GM12878 (cell line): ENCODE measurements at regions not wholly inside any gene's neighbourhood (a gene's known extent, or its start where the extent isn't known, plus 50 kb on each side); places are given as distances from the start of the nearest gene placed in this dataset.

ENCODE experiments used
- ATAC-seq: fragments of 200-7000 bp; cut with Tn5 transposase; 3 replicates; pipeline ENCODE4 v1.9.1; 2020; ENCODE audit warnings: mild to moderate bottlenecking, moderate library complexity
- BruUV-seq: library from RNA; stranded (reverse); fragments of 400-500 nt; replicated peaks from 2 replicates; lab custom pipeline; 2021; lab: Mats Ljungman, UMichigan
- CTCF ChIA-PET: fragments of 300-600 bp; sonication (Branson Sonifier 250); formaldehyde crosslinking; extraction: SDS; loops from one replicate; lab custom pipeline; 2021; ENCODE audit warnings: inconsistent platforms; lab: Yijun Ruan, JAX
- POLR2A ChIA-PET: fragments of 350-600 bp; formaldehyde crosslinking; extraction: SDS; loops from one replicate; lab custom pipeline; 2021; ENCODE audit warnings: inconsistent platforms; lab: Charles Lee
- RAD21 ChIA-PET: fragments of 300-600 bp; sonication (Branson Sonifier 250); formaldehyde crosslinking; loops from one replicate; lab custom pipeline; 2023; ENCODE audit warnings: antibody characterized with exemption; ENCODE audit not compliant: unreplicated experiment; lab: Charles Lee
- SMC1A ChIA-PET: fragments of 300-600 bp; sonication (Branson Sonifier 250); formaldehyde crosslinking; loops from one replicate; lab custom pipeline; 2023; ENCODE audit not compliant: unreplicated experiment, uncharacterized antibody; lab: Charles Lee
- DNase-seq: peaks from one replicate; pipeline ENCODE4 v3.0.0-alpha.2; 2011; ENCODE audit warnings: low read depth, low spot score
- FAIRE-seq: peaks from 3 replicates; lab custom pipeline; 2011; peaks lifted over from hg19 to GRCh38; lab: Jason Lieb, UNC
- H2AFZ ChIP-seq: 2 replicates; pipeline ENCODE4 v1.6.0; 2011; ENCODE audit warnings: low read depth, low read length, control low read depth; ENCODE audit not compliant: control insufficient read depth
- H3K27ac ChIP-seq: 2 replicates; pipeline ENCODE4 v1.5.1; 2011; ENCODE audit warnings: control low read depth; ENCODE audit not compliant: control insufficient read depth, insufficient read depth
- H3K27me3 ChIP-seq, 2 experiments: replicated peaks in 1 of 2; 2 replicates each; pipeline versions ENCODE4 v1.6.0 to v1.6.1; 2011; ENCODE audit warnings: low read length in 1 of 2; ENCODE audit not compliant: control insufficient read depth in 2 of 2, insufficient read depth in 2 of 2
- H3K36me3 ChIP-seq, 2 experiments: 2 replicates each; pipeline ENCODE4 v1.5.1; 2011; ENCODE audit warnings: low read length in 1 of 2; ENCODE audit not compliant: control insufficient read depth in 2 of 2, insufficient read depth in 2 of 2
- H3K4me1 ChIP-seq: 2 replicates; pipeline ENCODE4 v1.6.1; 2011; ENCODE audit warnings: mild to moderate bottlenecking, low read length, moderate library complexity, mixed read lengths; ENCODE audit not compliant: control insufficient read depth, insufficient read depth
- H3K4me2 ChIP-seq: 2 replicates; pipeline ENCODE4 v1.6.0; 2011; ENCODE audit warnings: control low read depth; ENCODE audit not compliant: control insufficient read depth, insufficient read depth
- H3K4me3 ChIP-seq: fragments of 200-600 bp; sonication (generic); 2 replicates; pipeline ENCODE4 v1.5.1; 2016
- H3K79me2 ChIP-seq: 2 replicates; pipeline ENCODE4 v1.6.0; 2011; ENCODE audit warnings: low read length; ENCODE audit not compliant: control insufficient read depth, insufficient read depth
- H3K9ac ChIP-seq: 2 replicates; pipeline ENCODE4 v1.8.0; 2011; ENCODE audit warnings: low read length, control low read depth, mixed read lengths; ENCODE audit not compliant: control insufficient read depth, insufficient read depth
- H3K9me3 ChIP-seq: replicated peaks from 3 replicates; pipeline ENCODE4 v1.5.1; 2011; ENCODE audit warnings: mild to moderate bottlenecking, low read length; ENCODE audit not compliant: control insufficient read depth, insufficient read depth
- H4K20me1 ChIP-seq: 2 replicates; pipeline ENCODE4 v1.6.0; 2011; ENCODE audit not compliant: control insufficient read depth, insufficient read depth
- IKZF1 ChIP-seq: fragments of 450-650 bp; conservative IDR thresholded peaks from 2 replicates; pipeline ENCODE4 v1.6.1; 2017; ENCODE audit warnings: antibody characterized with exemption, mild to moderate bottlenecking
- MYC ChIP-seq: IDR thresholded peaks from 2 replicates; pipeline ENCODE4 v1.6.1; 2011; ENCODE audit warnings: mild to moderate bottlenecking, low read length, moderate library complexity, inconsistent platforms; ENCODE audit not compliant: insufficient read depth, insufficient replicate concordance, insufficient read length, severe bottlenecking
- PAX5 ChIP-seq: IDR thresholded peaks from 2 replicates; pipeline ENCODE4 v1.6.1; 2011; ENCODE audit warnings: low read depth, low read length, borderline replicate concordance
- POLR2A ChIP-seq: IDR thresholded peaks from 2 replicates; pipeline ENCODE4 v1.6.1; 2011; ENCODE audit warnings: low read depth, mild to moderate bottlenecking, low read length
- RFX5 ChIP-seq: IDR thresholded peaks from 2 replicates; pipeline ENCODE4 v1.6.1; 2011; ENCODE audit warnings: low read depth, low read length, improper control_type of control experiment
- SMAD5 ChIP-seq: IDR thresholded peaks from 2 replicates; pipeline ENCODE4 v1.6.1; 2016; ENCODE audit warnings: antibody characterized with exemption, low read depth
- TCF3 ChIP-seq: IDR thresholded peaks from 2 replicates; pipeline ENCODE4 v1.6.1; 2012; ENCODE audit warnings: low read depth, mild to moderate bottlenecking, low read length, borderline replicate concordance; ENCODE audit not compliant: insufficient read depth
- WRNIP1 ChIP-seq: IDR thresholded peaks from 2 replicates; pipeline ENCODE4 v1.6.1; 2011; ENCODE audit warnings: low read depth, low read length, improper control_type of control experiment, borderline replicate concordance
- ZNF24 ChIP-seq: fragments of 450-650 bp; IDR thresholded peaks from 2 replicates; pipeline ENCODE4 v1.6.1; 2017; ENCODE audit warnings: antibody characterized with exemption, mild to moderate bottlenecking
- WGBS: methylation state at CpG from one replicate; pipeline ENCODE4 v1.1.6; 2016; ENCODE audit warnings: low lambda C conversion rate; ENCODE audit not compliant: insufficient replicate concordance, insufficient coverage; ENCODE audit errors: missing lambda C conversion rate; 5-methylcytosine and 5-hydroxymethylcytosine counted together
- in situ Hi-C: fragments of 300-500 bp; cut with MboI; formaldehyde crosslinking; loops from 9 replicates; pipeline ENCODE4 v1.14.3; 2018; ENCODE audit warnings: mixed read lengths
- intact Hi-C: fragments of 100-400 bp; cut with micrococcal nuclease; formaldehyde crosslinking; loops from one replicate; pipeline ENCODE4 v1.14.2; 2022; ENCODE audit not compliant: unreplicated experiment
- TF ChIP-seq, protein P1 (sequence below): IDR thresholded peaks from 2 replicates; pipeline ENCODE4 v1.6.1; 2012; ENCODE audit warnings: low read depth, low read length, improper control_type of control experiment
- TF ChIP-seq, protein P2 (sequence below): IDR thresholded peaks from 2 replicates; pipeline ENCODE4 v1.6.1; 2012; ENCODE audit warnings: low read length, inconsistent platforms
- TF ChIP-seq, protein P3 (sequence below): fragments of 150-350 bp; IDR thresholded peaks from 2 replicates; pipeline ENCODE4 v1.6.1; 2016; ENCODE audit warnings: low read depth, low read length
- TF ChIP-seq, protein P4 (sequence below): fragments of 450-650 bp; IDR thresholded peaks from 2 replicates; pipeline ENCODE4 v1.6.1; 2017; ENCODE audit warnings: mild to moderate bottlenecking

DNA sequence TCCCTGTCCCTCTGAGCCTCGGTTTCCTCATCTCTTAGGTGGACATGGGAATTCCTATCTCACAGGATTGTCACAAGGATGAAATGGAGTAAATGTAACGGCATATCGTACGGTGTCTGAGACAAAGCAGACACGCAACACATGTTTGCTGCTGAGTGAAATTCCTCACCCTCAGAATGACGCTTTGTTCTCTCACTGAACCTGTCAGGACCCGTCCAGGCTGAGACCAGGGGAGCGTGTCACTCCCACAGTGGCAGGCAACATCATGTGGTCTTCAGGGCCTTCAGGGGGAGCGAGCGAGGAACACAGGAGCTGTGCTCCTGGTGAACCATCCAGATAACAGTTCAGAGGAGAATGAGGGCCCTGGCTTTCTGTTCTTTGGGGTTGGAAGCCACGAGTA lies 74.2 kb downstream of the TOMM20 start:
- POLR2A ChIA-PET, result interaction anchor here (0.6 to 0.9 kb wide), 4 partner anchors 16 to 408 kb away, joined by 3 to 4 read pairs (median 3); no protein-coding TSS in a partner anchor
- in situ Hi-C loops, result no loop called here

More for the DNA sequence above, 74.2 kb downstream of the TOMM20 start:
- H3K27me3 ChIP-seq, result no peaks in the 10 kb centered on the region
- no peak overlapping the region for H3K4me3 ChIP-seq
- no peaks in the 10 kb centered on the region for H4K20me1 ChIP-seq
- no peak overlapping the region for H3K9ac ChIP-seq
- TF ChIP-seq SMAD5 (no peak), WRNIP1 (no peak), PAX5 (no peak), TCF3 (no peak), IKZF1 (no peak), RFX5 (no peak), ZNF24 (no peak), MYC (no peak), POLR2A (no peak)
- TF ChIP-seq, protein P1, sequence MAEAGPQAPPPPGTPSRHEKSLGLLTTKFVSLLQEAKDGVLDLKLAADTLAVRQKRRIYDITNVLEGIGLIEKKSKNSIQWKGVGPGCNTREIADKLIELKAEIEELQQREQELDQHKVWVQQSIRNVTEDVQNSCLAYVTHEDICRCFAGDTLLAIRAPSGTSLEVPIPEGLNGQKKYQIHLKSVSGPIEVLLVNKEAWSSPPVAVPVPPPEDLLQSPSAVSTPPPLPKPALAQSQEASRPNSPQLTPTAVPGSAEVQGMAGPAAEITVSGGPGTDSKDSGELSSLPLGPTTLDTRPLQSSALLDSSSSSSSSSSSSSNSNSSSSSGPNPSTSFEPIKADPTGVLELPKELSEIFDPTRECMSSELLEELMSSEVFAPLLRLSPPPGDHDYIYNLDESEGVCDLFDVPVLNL, result no peak
- TF ChIP-seq, protein P2, sequence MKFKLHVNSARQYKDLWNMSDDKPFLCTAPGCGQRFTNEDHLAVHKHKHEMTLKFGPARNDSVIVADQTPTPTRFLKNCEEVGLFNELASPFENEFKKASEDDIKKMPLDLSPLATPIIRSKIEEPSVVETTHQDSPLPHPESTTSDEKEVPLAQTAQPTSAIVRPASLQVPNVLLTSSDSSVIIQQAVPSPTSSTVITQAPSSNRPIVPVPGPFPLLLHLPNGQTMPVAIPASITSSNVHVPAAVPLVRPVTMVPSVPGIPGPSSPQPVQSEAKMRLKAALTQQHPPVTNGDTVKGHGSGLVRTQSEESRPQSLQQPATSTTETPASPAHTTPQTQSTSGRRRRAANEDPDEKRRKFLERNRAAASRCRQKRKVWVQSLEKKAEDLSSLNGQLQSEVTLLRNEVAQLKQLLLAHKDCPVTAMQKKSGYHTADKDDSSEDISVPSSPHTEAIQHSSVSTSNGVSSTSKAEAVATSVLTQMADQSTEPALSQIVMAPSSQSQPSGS, result no peak
- TF ChIP-seq, protein P3, sequence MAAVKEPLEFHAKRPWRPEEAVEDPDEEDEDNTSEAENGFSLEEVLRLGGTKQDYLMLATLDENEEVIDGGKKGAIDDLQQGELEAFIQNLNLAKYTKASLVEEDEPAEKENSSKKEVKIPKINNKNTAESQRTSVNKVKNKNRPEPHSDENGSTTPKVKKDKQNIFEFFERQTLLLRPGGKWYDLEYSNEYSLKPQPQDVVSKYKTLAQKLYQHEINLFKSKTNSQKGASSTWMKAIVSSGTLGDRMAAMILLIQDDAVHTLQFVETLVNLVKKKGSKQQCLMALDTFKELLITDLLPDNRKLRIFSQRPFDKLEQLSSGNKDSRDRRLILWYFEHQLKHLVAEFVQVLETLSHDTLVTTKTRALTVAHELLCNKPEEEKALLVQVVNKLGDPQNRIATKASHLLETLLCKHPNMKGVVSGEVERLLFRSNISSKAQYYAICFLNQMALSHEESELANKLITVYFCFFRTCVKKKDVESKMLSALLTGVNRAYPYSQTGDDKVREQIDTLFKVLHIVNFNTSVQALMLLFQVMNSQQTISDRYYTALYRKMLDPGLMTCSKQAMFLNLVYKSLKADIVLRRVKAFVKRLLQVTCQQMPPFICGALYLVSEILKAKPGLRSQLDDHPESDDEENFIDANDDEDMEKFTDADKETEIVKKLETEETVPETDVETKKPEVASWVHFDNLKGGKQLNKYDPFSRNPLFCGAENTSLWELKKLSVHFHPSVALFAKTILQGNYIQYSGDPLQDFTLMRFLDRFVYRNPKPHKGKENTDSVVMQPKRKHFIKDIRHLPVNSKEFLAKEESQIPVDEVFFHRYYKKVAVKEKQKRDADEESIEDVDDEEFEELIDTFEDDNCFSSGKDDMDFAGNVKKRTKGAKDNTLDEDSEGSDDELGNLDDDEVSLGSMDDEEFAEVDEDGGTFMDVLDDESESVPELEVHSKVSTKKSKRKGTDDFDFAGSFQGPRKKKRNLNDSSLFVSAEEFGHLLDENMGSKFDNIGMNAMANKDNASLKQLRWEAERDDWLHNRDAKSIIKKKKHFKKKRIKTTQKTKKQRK, result no peak
- TF ChIP-seq, protein P4, sequence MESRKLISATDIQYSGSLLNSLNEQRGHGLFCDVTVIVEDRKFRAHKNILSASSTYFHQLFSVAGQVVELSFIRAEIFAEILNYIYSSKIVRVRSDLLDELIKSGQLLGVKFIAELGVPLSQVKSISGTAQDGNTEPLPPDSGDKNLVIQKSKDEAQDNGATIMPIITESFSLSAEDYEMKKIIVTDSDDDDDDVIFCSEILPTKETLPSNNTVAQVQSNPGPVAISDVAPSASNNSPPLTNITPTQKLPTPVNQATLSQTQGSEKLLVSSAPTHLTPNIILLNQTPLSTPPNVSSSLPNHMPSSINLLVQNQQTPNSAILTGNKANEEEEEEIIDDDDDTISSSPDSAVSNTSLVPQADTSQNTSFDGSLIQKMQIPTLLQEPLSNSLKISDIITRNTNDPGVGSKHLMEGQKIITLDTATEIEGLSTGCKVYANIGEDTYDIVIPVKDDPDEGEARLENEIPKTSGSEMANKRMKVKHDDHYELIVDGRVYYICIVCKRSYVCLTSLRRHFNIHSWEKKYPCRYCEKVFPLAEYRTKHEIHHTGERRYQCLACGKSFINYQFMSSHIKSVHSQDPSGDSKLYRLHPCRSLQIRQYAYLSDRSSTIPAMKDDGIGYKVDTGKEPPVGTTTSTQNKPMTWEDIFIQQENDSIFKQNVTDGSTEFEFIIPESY, result no peak
- H2AFZ ChIP-seq, result no peak overlapping the region
- ChIA-PET CTCF (interaction anchor here (1.3 kb wide), 1 partner anchor 11 kb away, joined by 3 read pairs; no protein-coding TSS in a partner anchor), RAD21 (no interaction called here), SMC1A (interaction anchor here (0.8 to 10.3 kb wide), 3 partner anchors 11 to 37 kb away, joined by 4 to 90 read pairs (median 5); no protein-coding TSS in a partner anchor)
- BruUV-seq, result no TSS peak
- H3K9me3 ChIP-seq, result no peaks in the 10 kb centered on the region
- no peaks in the 10 kb centered on the region for H3K79me2 ChIP-seq
- DNase-seq, result no peak
- intact Hi-C loops, result no loop called here
- no peaks in the 10 kb centered on the region for H3K36me3 ChIP-seq
- H3K27ac ChIP-seq, result no peak overlapping the region
- H3K4me2 ChIP-seq, result no peak overlapping the region
- no peak for ATAC-seq
- 87% methylated on average over 11 of the region's 11 CpGs for WGBS
- H3K4me1 ChIP-seq, result peaks cover 21% of the 10 kb centered on the region
- FAIRE-seq, result no peak
